Ishikawa (cell line): ENCODE measurements at regions not wholly inside any gene's neighbourhood (a gene's known extent, or its start where the extent isn't known, plus 50 kb on each side); places are given as distances from the start of the nearest gene placed in this dataset.

Experiments
- CEBPB ChIP-seq: IDR thresholded peaks from 2 replicates; pipeline ENCODE4 v1.6.1; 2012
- CREB1 ChIP-seq: IDR thresholded peaks from 2 replicates; pipeline ENCODE4 v1.6.1; 2012; ENCODE audit warnings: low read depth
- EGR1 ChIP-seq: IDR thresholded peaks from 2 replicates; pipeline ENCODE4 v1.6.1; 2012
- EP300 ChIP-seq: IDR thresholded peaks from 2 replicates; pipeline ENCODE4 v1.6.1; 2012; ENCODE audit warnings: borderline replicate concordance
- FOXM1 ChIP-seq: IDR thresholded peaks from 2 replicates; pipeline ENCODE4 v1.6.1; 2012; ENCODE audit warnings: low read depth, borderline replicate concordance
- NFIC ChIP-seq: IDR thresholded peaks from 2 replicates; pipeline ENCODE4 v1.6.1; 2012
- RAD21 ChIP-seq: IDR thresholded peaks from 2 replicates; pipeline ENCODE4 v1.6.1; 2012; ENCODE audit warnings: low read depth
- REST ChIP-seq: IDR thresholded peaks from 2 replicates; pipeline ENCODE4 v1.6.1; 2012; ENCODE audit warnings: low read depth, mild to moderate bottlenecking
- TAF1 ChIP-seq: IDR thresholded peaks from 2 replicates; pipeline ENCODE4 v1.6.1; 2012; ENCODE audit warnings: low read depth, mild to moderate bottlenecking
- TCF12 ChIP-seq: IDR thresholded peaks from 2 replicates; pipeline ENCODE4 v1.6.1; 2012; ENCODE audit warnings: low read depth
- TEAD4 ChIP-seq: IDR thresholded peaks from 2 replicates; pipeline ENCODE4 v1.6.1; 2012
- USF1 ChIP-seq: IDR thresholded peaks from 2 replicates; pipeline ENCODE4 v1.6.1; 2012
- YY1 ChIP-seq: IDR thresholded peaks from 2 replicates; pipeline ENCODE4 v1.6.1; 2012; ENCODE audit warnings: low read depth
- ZBTB7A ChIP-seq: IDR thresholded peaks from 2 replicates; pipeline ENCODE4 v1.6.1; 2012; ENCODE audit warnings: low read depth

- TF ChIP-seq NFIC: no peak
These were observed 314.0 kb upstream of the SEMA3A start for GRCh38 chr7:84508606-84509005.

- TF ChIP-seq NFIC: no peak
- no peak for TF ChIP-seq CREB1
- no peak for TF ChIP-seq TEAD4
- TF ChIP-seq YY1: no peak
- TF ChIP-seq ZBTB7A: no peak
- TF ChIP-seq CEBPB: no peak
- TF ChIP-seq TAF1: no peak
- TF ChIP-seq EGR1: no peak
- no peak for TF ChIP-seq EP300
These were observed 312.9 kb upstream of the SEMA3A start for GRCh38 chr7:84507529-84507928.

- TF ChIP-seq NFIC (no peak), TCF12 (no peak)
These were observed 311.6 kb upstream of the SEMA3A start for GRCh38 chr7:84506151-84506550.

GRCh38 chr7:84502239-84502638 lies 307.6 kb upstream of the SEMA3A start:
- no peak for TF ChIP-seq ZBTB7A
- TF ChIP-seq RAD21: no peak
- no peak for TF ChIP-seq USF1
- TF ChIP-seq FOXM1: no peak
- TF ChIP-seq REST: no peak
- TF ChIP-seq TAF1: no peak
- no peak for TF ChIP-seq TCF12
- no peak for TF ChIP-seq EP300
- no peak for TF ChIP-seq YY1
- no peak for TF ChIP-seq TEAD4
- no peak for TF ChIP-seq EGR1

GRCh38 chr7:84497873-84498272 lies 303.3 kb upstream of the SEMA3A start:
- TF ChIP-seq REST: no peak
- TF ChIP-seq RAD21: no peak
- TF ChIP-seq TCF12: no peak
- TF ChIP-seq ZBTB7A: no peak
- no peak for TF ChIP-seq EGR1
- no peak for TF ChIP-seq TEAD4
- no peak for TF ChIP-seq CEBPB
- no peak for TF ChIP-seq YY1

- TF ChIP-seq REST (no peak), RAD21 (no peak), FOXM1 (no peak), NFIC (no peak), YY1 (no peak), TEAD4 (no peak)
These were observed 300.5 kb upstream of the SEMA3A start for GRCh38 chr7:84495128-84495527.
